D721Med (cell line): ENCODE measurements at regions not wholly inside any gene's neighbourhood (a gene's known extent, or its start where the extent isn't known, plus 50 kb on each side); places are given as distances from the start of the nearest gene placed in this dataset.

Experiments used
- DNase-seq: peaks from one replicate; pipeline ENCODE4 v3.0.0; 2011; ENCODE audit warnings: low spot score; ENCODE audit not compliant: insufficient read length
- FAIRE-seq: peaks from 2 replicates; lab custom pipeline; 2011; peaks lifted over from hg19 to GRCh38; lab: Jason Lieb, UNC
- CTCF ChIP-seq: IDR thresholded peaks from 2 replicates; pipeline ENCODE4 v1.5.1; 2012; ENCODE audit warnings: mild to moderate bottlenecking, control low read depth; ENCODE audit not compliant: insufficient read depth; ENCODE audit errors: missing control alignments

- TF ChIP-seq CTCF = no peak
- DNase-seq = no peak
- FAIRE-seq = no peak
Measured at GRCh38 chr2:144310484-144310883, 209.4 kb downstream of the ZEB2 start.

GRCh38 chr2:144307711-144308110 is 212.2 kb downstream of the ZEB2 start:
- no peak for TF ChIP-seq CTCF
- FAIRE-seq (no peak), DNase-seq (no peak)

GRCh38 chr2:144304202-144304601 is 215.7 kb downstream of the ZEB2 start:
- no peak for FAIRE-seq
- no peak for TF ChIP-seq CTCF

GRCh38 chr2:144300632-144301031 is 219.3 kb downstream of the ZEB2 start:
- TF ChIP-seq CTCF = no peak
- FAIRE-seq (no peak), DNase-seq (no peak)

More at GRCh38 chr2:144304202-144304601, 215.7 kb downstream of the ZEB2 start:
- no peak for DNase-seq

- no peak for FAIRE-seq
Measured at GRCh38 chr2:144290276-144290675, 229.6 kb downstream of the ZEB2 start.

GRCh38 chr2:144288438-144288837 is 231.5 kb downstream of the ZEB2 start:
- DNase-seq (no peak), FAIRE-seq (no peak)
- no peak for TF ChIP-seq CTCF

More at GRCh38 chr2:144290276-144290675, 229.6 kb downstream of the ZEB2 start:
- no peak for TF ChIP-seq CTCF
- DNase-seq = no peak

GRCh38 chr2:144285324-144285723 is 234.6 kb downstream of the ZEB2 start:
- no peak for FAIRE-seq
- no peak for TF ChIP-seq CTCF
- DNase-seq = no peak
